WERI-Rb-1 (cell line): ENCODE measurements at regions not wholly inside any gene's neighbourhood (a gene's known extent, or its start where the extent isn't known, plus 50 kb on each side); places are given as distances from the start of the nearest gene placed in this dataset.

ENCODE experiments used
- DNase-seq: peaks from one replicate; pipeline ENCODE4 v3.0.0-alpha.2; 2020
- H3K27ac ChIP-seq: fragments of 250-450 bp; sonication (Bioruptor Pico); 2 replicates; pipeline ENCODE4 v1.5.1; 2020; ENCODE audit warnings: mild to moderate bottlenecking, moderate library complexity
- H3K27me3 ChIP-seq: fragments of 250-450 bp; sonication (Bioruptor Pico); 2 replicates; pipeline ENCODE4 v1.5.1; 2021; ENCODE audit warnings: mild to moderate bottlenecking, low read depth, moderate library complexity; ENCODE audit not compliant: insufficient read depth, severe bottlenecking
- H3K36me3 ChIP-seq: fragments of 250-450 bp; sonication (Bioruptor Pico); 2 replicates; pipeline ENCODE4 v1.5.1; 2020; ENCODE audit warnings: mild to moderate bottlenecking, moderate library complexity
- H3K4me3 ChIP-seq: 2 replicates; pipeline ENCODE4 v1.5.1; 2011; ENCODE audit warnings: low read depth, mild to moderate bottlenecking, control low read depth, low read length
- H3K9me3 ChIP-seq: fragments of 250-450 bp; sonication (Bioruptor Pico); 2 replicates; pipeline ENCODE4 v1.5.1; 2021; ENCODE audit warnings: mild to moderate bottlenecking, moderate library complexity; ENCODE audit not compliant: severe bottlenecking
- TF ChIP-seq, protein P1 (sequence below): IDR thresholded peaks from 2 replicates; pipeline ENCODE4 v1.5.1; 2011; ENCODE audit warnings: low read depth, mild to moderate bottlenecking, control low read depth, inconsistent platforms, low read length

- Histone ChIP-seq H3K36me3 (no peaks in the 10 kb centered on the region), H3K4me3 (no peak overlapping the region), H3K9me3 (peaks cover 13% of the 10 kb centered on the region), H3K27me3 (no peaks in the 10 kb centered on the region), H3K27ac (no peak overlapping the region)
- TF ChIP-seq, protein P1, sequence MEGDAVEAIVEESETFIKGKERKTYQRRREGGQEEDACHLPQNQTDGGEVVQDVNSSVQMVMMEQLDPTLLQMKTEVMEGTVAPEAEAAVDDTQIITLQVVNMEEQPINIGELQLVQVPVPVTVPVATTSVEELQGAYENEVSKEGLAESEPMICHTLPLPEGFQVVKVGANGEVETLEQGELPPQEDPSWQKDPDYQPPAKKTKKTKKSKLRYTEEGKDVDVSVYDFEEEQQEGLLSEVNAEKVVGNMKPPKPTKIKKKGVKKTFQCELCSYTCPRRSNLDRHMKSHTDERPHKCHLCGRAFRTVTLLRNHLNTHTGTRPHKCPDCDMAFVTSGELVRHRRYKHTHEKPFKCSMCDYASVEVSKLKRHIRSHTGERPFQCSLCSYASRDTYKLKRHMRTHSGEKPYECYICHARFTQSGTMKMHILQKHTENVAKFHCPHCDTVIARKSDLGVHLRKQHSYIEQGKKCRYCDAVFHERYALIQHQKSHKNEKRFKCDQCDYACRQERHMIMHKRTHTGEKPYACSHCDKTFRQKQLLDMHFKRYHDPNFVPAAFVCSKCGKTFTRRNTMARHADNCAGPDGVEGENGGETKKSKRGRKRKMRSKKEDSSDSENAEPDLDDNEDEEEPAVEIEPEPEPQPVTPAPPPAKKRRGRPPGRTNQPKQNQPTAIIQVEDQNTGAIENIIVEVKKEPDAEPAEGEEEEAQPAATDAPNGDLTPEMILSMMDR, result no peak
- no peak for DNase-seq
These were observed 56.6 kb downstream of the SLITRK1 start for GRCh38 chr13:83825676-83826075.

GRCh38 chr13:83824560-83824959, 57.7 kb downstream of the SLITRK1 start:
- peaks cover 13% of the 10 kb centered on the region for H3K9me3 ChIP-seq
- H3K27me3 ChIP-seq, result no peaks in the 10 kb centered on the region
- no peak overlapping the region for H3K4me3 ChIP-seq
- no peaks in the 10 kb centered on the region for H3K36me3 ChIP-seq
- H3K27ac ChIP-seq, result no peak overlapping the region
- DNase-seq, result no peak
- TF ChIP-seq, protein P1, result no peak

DNA sequence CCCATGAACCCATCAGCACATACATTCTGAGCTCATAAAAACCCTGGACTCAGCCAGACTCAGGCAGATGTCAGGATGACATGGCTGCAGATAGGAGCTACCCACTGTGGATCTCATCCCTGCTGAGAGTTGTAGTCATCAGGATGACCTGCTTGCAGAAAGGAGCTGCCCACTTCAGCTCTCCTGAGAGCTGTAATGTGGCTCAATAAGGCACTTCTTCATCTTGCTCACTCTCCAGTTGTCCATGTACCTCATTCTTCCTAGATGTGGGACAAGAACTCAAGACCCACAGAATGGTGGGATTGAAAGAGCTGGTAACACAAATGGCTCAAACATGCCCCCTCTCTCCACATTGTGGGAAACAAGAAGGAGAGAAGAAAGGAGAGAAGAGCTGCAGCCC, 58.2 kb downstream of the SLITRK1 start:
- no peak overlapping the region for H3K27ac ChIP-seq
- H3K4me3 ChIP-seq, result no peak overlapping the region
- H3K9me3 ChIP-seq, result peaks cover 13% of the 10 kb centered on the region
- DNase-seq, result no peak
- TF ChIP-seq, protein P1, result no peak
- H3K36me3 ChIP-seq, result no peaks in the 10 kb centered on the region
- H3K27me3 ChIP-seq, result no peaks in the 10 kb centered on the region

GRCh38 chr13:83819611-83820010, 62.7 kb downstream of the SLITRK1 start:
- peaks cover 13% of the 10 kb centered on the region for H3K9me3 ChIP-seq
- no peak overlapping the region for H3K27ac ChIP-seq
- DNase-seq, result no peak
- no peak overlapping the region for H3K4me3 ChIP-seq
- H3K36me3 ChIP-seq, result no peaks in the 10 kb centered on the region
- TF ChIP-seq, protein P1, result no peak
- H3K27me3 ChIP-seq, result no peaks in the 10 kb centered on the region

DNA sequence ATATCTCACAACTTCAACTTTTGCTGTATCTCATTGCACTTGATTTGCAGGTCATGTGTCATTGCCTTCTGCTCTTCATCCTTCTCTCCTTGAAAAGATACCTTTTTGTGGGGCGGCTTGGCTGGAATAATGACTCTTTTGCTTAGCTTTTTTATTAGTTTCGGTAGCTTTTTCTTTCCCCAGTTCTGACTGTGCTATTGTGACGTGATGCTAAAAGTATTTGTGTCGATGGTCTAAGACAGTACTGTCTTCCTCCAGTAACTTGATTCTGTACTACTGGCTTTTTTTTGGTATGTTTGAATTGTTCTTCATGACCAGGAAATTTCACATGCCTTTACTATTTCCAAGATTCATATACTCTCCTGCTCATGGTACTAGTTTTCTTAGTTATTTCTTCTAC, 63.1 kb downstream of the SLITRK1 start:
- DNase-seq, result no peak
- Histone ChIP-seq H3K9me3 (peaks cover 8% of the 10 kb centered on the region), H3K36me3 (no peaks in the 10 kb centered on the region), H3K27me3 (no peaks in the 10 kb centered on the region), H3K4me3 (no peak overlapping the region), H3K27ac (no peak overlapping the region)
- TF ChIP-seq, protein P1, result no peak

DNA sequence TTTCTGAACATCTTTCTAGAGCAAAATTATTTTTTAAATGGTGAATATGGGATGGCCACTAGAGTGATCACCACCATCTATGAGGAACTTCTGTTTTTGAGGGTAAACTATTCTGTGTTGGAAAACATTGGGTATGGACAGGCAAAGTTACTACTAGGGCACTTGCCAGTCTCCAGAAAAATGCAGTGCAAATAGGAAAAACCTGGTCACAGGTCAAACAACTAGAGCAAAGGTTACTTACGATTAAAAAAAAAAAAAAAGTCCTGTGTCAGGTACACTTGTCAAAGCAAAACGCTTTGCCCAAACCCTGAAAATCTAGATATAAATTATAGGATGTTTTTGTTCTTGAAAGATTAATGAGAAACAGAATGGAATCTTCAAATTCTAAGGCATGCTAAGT, 66.2 kb downstream of the SLITRK1 start:
- no peaks in the 10 kb centered on the region for H3K27me3 ChIP-seq
- H3K36me3 ChIP-seq, result no peaks in the 10 kb centered on the region
- TF ChIP-seq, protein P1, result no peak
- H3K9me3 ChIP-seq, result no peaks in the 10 kb centered on the region
- no peak overlapping the region for H3K4me3 ChIP-seq
- DNase-seq, result no peak
- H3K27ac ChIP-seq, result no peak overlapping the region
